Suprapubic skin (tissue), 4 donors: ENCODE measurements at regions not wholly inside any gene's neighbourhood (a gene's known extent, or its start where the extent isn't known, plus 50 kb on each side); places are given as distances from the start of the nearest gene placed in this dataset.

Experiments used
- DNase-seq, 2 donors: peaks; one replicate each; pipeline ENCODE4 v3.0.0-alpha.2; 2019; ENCODE audit warnings: low spot score in 2 of 2
- H3K27ac ChIP-seq: fragments of 200-600 bp; sonication (generic); one replicate; pipeline ENCODE4 v1.5.1; 2019
- H3K27me3 ChIP-seq: fragments of 200-600 bp; sonication (generic); one replicate; pipeline ENCODE4 v1.5.1; 2019
- H3K36me3 ChIP-seq: fragments of 200-600 bp; sonication (generic); one replicate; pipeline ENCODE4 v1.5.1; 2019
- H3K4me1 ChIP-seq: fragments of 200-600 bp; sonication (generic); one replicate; pipeline ENCODE4 v1.5.1; 2019
- H3K4me3 ChIP-seq: fragments of 200-600 bp; sonication (generic); one replicate; pipeline ENCODE4 v1.5.1; 2019; ENCODE audit warnings: mild to moderate bottlenecking
- H3K9me3 ChIP-seq: fragments of 200-600 bp; sonication (generic); one replicate; pipeline ENCODE4 v1.5.1; 2019
- EP300 ChIP-seq: sonication (generic); formaldehyde crosslinking; IDR thresholded peaks from one replicate; pipeline ENCODE4 v1.6.1; 2017; ENCODE audit warnings: antibody characterized with exemption
- POLR2A ChIP-seq, 2 donors: fragments of 450-650 bp; IDR thresholded peaks; one replicate each; pipeline ENCODE4 v1.6.1; 2017; ENCODE audit warnings: antibody characterized with exemption in 2 of 2, mild to moderate bottlenecking in 2 of 2, moderate library complexity in 2 of 2
- POLR2AphosphoS5 ChIP-seq, 3 donors: sonication (generic); formaldehyde crosslinking; IDR thresholded peaks; one replicate each; pipeline ENCODE4 v1.6.1; 2017; ENCODE audit warnings: antibody characterized with exemption in 3 of 3
- WGBS: methylation state at CpG from one replicate; pipeline ENCODE4 v1.1.5; 2018; 5-methylcytosine and 5-hydroxymethylcytosine counted together
- TF ChIP-seq, protein P1 (sequence below), 2 donors: fragments of 200-600 bp in 1 of 2; fragments of 450-650 bp in 1 of 2; sonication (generic) in 1 of 2; IDR thresholded peaks; one replicate each; pipeline ENCODE4 v1.5.1; 2016 to 2019; ENCODE audit warnings: antibody characterized with exemption in 2 of 2, mild to moderate bottlenecking in 1 of 2, moderate library complexity in 1 of 2

DNA sequence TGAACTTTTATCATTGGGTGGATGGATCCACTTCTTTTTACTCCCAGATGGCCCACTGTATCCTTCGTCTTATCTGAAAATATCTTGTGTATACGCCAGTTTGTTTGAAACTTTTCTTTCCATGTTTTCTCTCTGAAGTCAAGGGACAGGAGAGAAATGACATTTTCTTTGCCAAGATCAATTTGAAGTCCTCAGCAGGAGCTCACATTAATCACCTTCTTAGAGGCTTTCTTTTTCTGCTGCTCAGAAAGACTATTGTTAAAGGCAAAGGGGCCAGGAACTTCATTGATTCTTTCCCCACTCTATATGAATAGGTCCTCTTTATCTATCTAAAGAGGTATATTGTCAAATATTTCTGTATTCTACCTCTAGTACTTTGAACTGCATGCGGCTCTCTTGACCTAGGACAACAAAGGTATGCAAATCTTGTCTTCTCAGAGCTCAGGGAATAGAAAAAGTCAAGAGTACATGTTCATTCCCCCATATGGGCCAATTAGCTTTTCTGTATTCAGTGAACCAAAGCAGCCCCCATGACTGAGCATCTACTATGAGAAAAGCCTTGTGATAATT, 583.3 kb downstream of the HS3ST4 start:
- H3K4me1 ChIP-seq: no peaks in the 10 kb centered on the region

DNA sequence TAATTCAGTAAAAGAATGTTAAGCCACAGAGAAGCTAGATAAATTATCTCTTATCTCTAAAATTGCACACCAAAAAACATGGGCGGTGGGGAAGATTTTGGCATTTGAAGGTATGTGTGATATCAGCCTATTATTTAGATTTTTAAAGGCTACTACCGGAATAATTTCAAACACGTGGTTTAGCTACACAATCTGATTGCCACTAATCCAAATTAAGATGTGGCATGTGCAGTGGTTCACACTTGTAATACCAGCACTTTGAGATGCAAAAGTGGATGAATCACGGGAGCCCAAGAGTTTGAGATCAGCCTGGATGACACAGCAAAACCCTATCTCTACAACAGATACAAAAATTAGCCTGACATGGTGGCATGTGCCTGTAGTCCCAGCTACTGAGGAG, 584.5 kb downstream of the HS3ST4 start:
- Histone ChIP-seq H3K4me1 (no peaks in the 10 kb centered on the region), H3K4me3 (no peak overlapping the region), H3K9me3 (peaks cover 6% of the 10 kb centered on the region), H3K36me3 (no peaks in the 10 kb centered on the region), H3K27ac (no peak overlapping the region), H3K27me3 (no peaks in the 10 kb centered on the region)
- WGBS: 78% methylated on average over 4 of the region's 4 CpGs
- no peak for DNase-seq
- TF ChIP-seq EP300 (no peak), POLR2AphosphoS5 (IDR thresholded peaks at IDR 0.05) (no peak), POLR2A (IDR thresholded peaks at IDR 0.05) (no peak)
- TF ChIP-seq, protein P1, sequence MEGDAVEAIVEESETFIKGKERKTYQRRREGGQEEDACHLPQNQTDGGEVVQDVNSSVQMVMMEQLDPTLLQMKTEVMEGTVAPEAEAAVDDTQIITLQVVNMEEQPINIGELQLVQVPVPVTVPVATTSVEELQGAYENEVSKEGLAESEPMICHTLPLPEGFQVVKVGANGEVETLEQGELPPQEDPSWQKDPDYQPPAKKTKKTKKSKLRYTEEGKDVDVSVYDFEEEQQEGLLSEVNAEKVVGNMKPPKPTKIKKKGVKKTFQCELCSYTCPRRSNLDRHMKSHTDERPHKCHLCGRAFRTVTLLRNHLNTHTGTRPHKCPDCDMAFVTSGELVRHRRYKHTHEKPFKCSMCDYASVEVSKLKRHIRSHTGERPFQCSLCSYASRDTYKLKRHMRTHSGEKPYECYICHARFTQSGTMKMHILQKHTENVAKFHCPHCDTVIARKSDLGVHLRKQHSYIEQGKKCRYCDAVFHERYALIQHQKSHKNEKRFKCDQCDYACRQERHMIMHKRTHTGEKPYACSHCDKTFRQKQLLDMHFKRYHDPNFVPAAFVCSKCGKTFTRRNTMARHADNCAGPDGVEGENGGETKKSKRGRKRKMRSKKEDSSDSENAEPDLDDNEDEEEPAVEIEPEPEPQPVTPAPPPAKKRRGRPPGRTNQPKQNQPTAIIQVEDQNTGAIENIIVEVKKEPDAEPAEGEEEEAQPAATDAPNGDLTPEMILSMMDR (IDR thresholded peaks at IDR 0.05): no peak

More for the DNA sequence above, 583.3 kb downstream of the HS3ST4 start:
- 81% methylated on average over 3 of the region's 3 CpGs for WGBS
- no peak for DNase-seq
- no peak overlapping the region for H3K27ac ChIP-seq
- TF ChIP-seq EP300 (no peak), POLR2A (IDR thresholded peaks at IDR 0.05) (no peak), POLR2AphosphoS5 (IDR thresholded peaks at IDR 0.05) (no peak)
- TF ChIP-seq, protein P1 (IDR thresholded peaks at IDR 0.05): no peak
- H3K27me3 ChIP-seq: no peaks in the 10 kb centered on the region
- H3K36me3 ChIP-seq: no peaks in the 10 kb centered on the region
- peaks cover 5% of the 10 kb centered on the region for H3K9me3 ChIP-seq
- no peak overlapping the region for H3K4me3 ChIP-seq

DNA sequence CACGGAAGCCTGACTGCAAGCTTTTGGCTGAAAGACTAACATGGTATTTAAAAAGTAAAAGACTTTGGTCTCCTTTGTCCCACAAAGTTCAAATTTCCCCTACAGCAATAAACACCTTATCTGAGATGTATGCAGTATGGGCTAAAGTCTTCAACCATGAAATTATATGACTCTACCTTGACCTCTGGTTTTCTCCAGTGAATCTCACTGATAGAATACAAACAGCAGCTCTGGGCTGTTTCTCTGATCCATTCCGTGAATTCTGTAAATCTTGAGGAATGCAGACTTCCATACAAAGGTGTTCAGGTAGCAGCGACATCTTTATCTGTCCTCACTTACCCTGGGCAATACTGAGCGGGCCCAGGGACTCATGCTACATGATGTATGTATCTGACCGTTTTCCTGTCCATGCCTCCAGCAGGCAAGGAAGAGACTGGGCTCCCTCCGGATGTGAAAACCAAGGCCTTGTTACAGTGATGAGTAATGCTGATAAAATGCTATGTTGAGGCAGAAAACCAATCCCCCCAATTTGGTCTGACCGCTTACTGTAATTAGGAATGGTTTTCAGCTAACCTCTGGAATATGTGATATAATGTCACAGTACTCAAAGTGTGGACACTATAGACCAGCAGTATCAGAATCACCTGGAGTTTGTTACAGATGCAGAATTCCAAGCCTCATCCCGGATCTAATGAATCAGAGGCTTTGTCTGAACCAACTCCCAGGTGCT, 589.8 kb downstream of the HS3ST4 start:
- Histone ChIP-seq H3K4me3 (no peak overlapping the region), H3K36me3 (no peaks in the 10 kb centered on the region), H3K4me1 (no peaks in the 10 kb centered on the region), H3K9me3 (peaks cover 6% of the 10 kb centered on the region), H3K27ac (no peak overlapping the region), H3K27me3 (no peaks in the 10 kb centered on the region)
- DNase-seq: no peak
- WGBS: 54% methylated on average over 8 of the region's 8 CpGs
- TF ChIP-seq, protein P1 (IDR thresholded peaks at IDR 0.05): no peak
- no peak for TF ChIP-seq POLR2A (IDR thresholded peaks at IDR 0.05)
- no peak for TF ChIP-seq EP300
- no peak for TF ChIP-seq POLR2AphosphoS5 (IDR thresholded peaks at IDR 0.05)

DNA sequence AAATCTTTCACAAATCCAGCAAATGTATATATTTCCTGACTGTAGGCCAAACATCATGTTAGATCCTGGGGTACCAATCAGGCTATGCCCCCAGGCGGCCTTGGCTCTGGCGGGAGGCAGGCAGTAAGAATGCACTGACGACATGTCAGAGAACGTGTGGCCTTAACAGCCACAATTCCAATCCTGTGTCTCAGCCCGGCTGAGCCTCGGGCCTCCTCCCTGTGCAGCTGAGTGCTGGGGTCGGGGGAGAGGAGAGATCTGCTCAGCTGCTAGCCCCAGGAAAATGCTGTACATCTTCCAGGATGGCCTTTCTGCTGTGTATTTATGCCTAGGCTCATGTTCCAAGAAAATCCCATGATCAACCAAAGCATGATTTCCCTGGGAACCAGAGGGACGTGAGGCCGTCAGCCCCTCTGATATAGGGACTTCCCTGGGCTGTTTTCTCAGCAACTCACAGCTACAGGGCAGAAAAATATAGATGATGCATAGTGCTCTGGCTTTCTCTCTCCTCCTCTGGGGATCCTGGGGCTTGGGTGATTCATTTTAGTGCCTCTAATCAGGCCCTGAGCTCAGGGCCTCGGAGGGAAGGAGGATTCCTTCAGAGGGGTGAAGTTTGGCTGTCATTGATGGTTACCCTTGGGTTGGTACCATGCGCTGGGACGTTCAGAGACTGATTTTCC, 604.0 kb downstream of the HS3ST4 start:
- 38% methylated on average over 8 of the region's 12 CpGs for WGBS
- H3K27ac ChIP-seq: no peak overlapping the region
- TF ChIP-seq, protein P1 (IDR thresholded peaks at IDR 0.05): no peak
- no peaks in the 10 kb centered on the region for H3K4me1 ChIP-seq
- H3K4me3 ChIP-seq: no peak overlapping the region
- no peaks in the 10 kb centered on the region for H3K36me3 ChIP-seq
- no peak for DNase-seq
- no peaks in the 10 kb centered on the region for H3K27me3 ChIP-seq
- H3K9me3 ChIP-seq: no peaks in the 10 kb centered on the region

DNA sequence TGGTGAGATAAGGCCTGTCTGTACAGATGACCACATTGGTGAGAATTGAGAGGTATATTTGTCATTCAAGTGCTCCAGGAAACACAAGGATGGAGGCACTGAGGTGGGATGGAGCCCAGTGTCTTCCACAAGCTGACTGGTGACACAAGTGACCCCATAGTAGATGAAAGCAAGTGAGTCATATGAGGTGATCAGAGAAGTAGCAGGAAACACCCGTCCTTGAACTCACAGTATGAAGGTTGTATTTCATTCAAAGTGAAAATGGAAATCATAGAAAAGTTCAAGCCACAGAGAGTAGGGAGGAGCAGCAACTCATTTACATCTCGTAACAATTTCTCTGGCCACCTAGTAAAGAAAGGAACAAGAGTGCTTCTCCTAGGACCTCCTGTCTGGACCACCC, 609.8 kb downstream of the HS3ST4 start:
- DNase-seq: no peak
- Histone ChIP-seq H3K27me3 (no peaks in the 10 kb centered on the region), H3K9me3 (no peaks in the 10 kb centered on the region), H3K4me1 (no peaks in the 10 kb centered on the region), H3K4me3 (no peak overlapping the region), H3K36me3 (no peaks in the 10 kb centered on the region), H3K27ac (no peak overlapping the region)
- no peak for TF ChIP-seq POLR2A (IDR thresholded peaks at IDR 0.05)
- TF ChIP-seq, protein P1 (IDR thresholded peaks at IDR 0.05): no peak
- TF ChIP-seq POLR2AphosphoS5 (IDR thresholded peaks at IDR 0.05): no peak
- no peak for TF ChIP-seq EP300
- WGBS: 75% methylated on average over 2 of the region's 2 CpGs
